Adrenal gland (tissue), 9 donors: ENCODE measurements at regions not wholly inside any gene's neighbourhood (a gene's known extent, or its start where the extent isn't known, plus 50 kb on each side); places are given as distances from the start of the nearest gene placed in this dataset.

ENCODE experiments used
- DNase-seq, 7 donors: peaks; one replicate each; pipeline ENCODE4 v3.0.0-alpha.2; 2019 to 2020
- H3K27ac ChIP-seq, 5 donors: fragments of 200-600 bp; sonication (generic) in 4 of 5; 1 replicate in 3 of 5; 2 replicates in 2 of 5; pipeline versions ENCODE4 v1.5.1 to v1.8.0; 2016 to 2020; ENCODE audit warnings: mild to moderate bottlenecking in 1 of 5
- H3K27me3 ChIP-seq: fragments of 200-600 bp; 2 replicates; pipeline ENCODE4 v1.8.0; 2021
- H3K36me3 ChIP-seq, 2 donors: fragments of 200-600 bp; replicated peaks in 1 of 2; 1 replicate in 1 of 2; 2 replicates in 1 of 2; pipeline versions ENCODE4 v1.5.1 to v1.8.0; 2018 to 2022
- H3K4me1 ChIP-seq, 2 donors: fragments of 200-600 bp; replicated peaks in 1 of 2; 1 replicate in 1 of 2; 2 replicates in 1 of 2; pipeline versions ENCODE4 v1.5.1 to v1.8.0; 2018 to 2021
- H3K4me3 ChIP-seq, 4 donors: fragments of 200-600 bp; sonication (generic) in 3 of 4; one replicate each; pipeline ENCODE4 v1.5.1; 2016 to 2018
- H3K9me3 ChIP-seq, 3 donors: fragments of 200-600 bp; sonication (generic) in 1 of 3; replicated peaks in 1 of 3; 1 replicate in 2 of 3; 2 replicates in 1 of 3; pipeline versions ENCODE4 v1.5.1 to v1.8.0; 2016 to 2021
- POLR2A ChIP-seq, 2 donors: fragments of 450-650 bp; IDR thresholded peaks; one replicate each; pipeline ENCODE4 v1.6.1; 2017; ENCODE audit warnings: antibody characterized with exemption in 2 of 2, mild to moderate bottlenecking in 2 of 2, moderate library complexity in 1 of 2
- WGBS, 4 donors: extraction: QIAGEN DNeasy Blood & Tissue Kit in 2 of 4; methylation state at CpG; one replicate each; pipeline versions ENCODE4 v1.1.5 to v1.1.7; 2013 to 2017; 5-methylcytosine and 5-hydroxymethylcytosine counted together
- intact Hi-C, 2 donors: fragments of 100-400 bp; cut with DNase I; formaldehyde crosslinking; loops; one replicate each; pipeline versions ENCODE4 v1.14.1 to v1.15.0; 2022 to 2023
- TF ChIP-seq, protein P1 (sequence below), 6 experiments: fragments of 450-650 bp in 4 of 6; fragments of 200-600 bp in 2 of 6; sonication (generic) in 1 of 6; IDR thresholded peaks; 1 replicate in 5 of 6; 2 replicates in 1 of 6; pipeline versions ENCODE4 v1.5.1 to v1.8.0; 2016 to 2021; ENCODE audit warnings: antibody characterized with exemption in 6 of 6, mild to moderate bottlenecking in 2 of 6, moderate library complexity in 1 of 6
- donor health status: healthy with polysubstance abuse.
- donor health status: Bipolar disorder and iron deficiency.
- donor health status: DM: yes; HTN: yes; CAD: no.
- donor health status: DM: no; HTN: no; CAD: no.
- donor health status: DM: no; HTN: no; CAD: no.

DNA sequence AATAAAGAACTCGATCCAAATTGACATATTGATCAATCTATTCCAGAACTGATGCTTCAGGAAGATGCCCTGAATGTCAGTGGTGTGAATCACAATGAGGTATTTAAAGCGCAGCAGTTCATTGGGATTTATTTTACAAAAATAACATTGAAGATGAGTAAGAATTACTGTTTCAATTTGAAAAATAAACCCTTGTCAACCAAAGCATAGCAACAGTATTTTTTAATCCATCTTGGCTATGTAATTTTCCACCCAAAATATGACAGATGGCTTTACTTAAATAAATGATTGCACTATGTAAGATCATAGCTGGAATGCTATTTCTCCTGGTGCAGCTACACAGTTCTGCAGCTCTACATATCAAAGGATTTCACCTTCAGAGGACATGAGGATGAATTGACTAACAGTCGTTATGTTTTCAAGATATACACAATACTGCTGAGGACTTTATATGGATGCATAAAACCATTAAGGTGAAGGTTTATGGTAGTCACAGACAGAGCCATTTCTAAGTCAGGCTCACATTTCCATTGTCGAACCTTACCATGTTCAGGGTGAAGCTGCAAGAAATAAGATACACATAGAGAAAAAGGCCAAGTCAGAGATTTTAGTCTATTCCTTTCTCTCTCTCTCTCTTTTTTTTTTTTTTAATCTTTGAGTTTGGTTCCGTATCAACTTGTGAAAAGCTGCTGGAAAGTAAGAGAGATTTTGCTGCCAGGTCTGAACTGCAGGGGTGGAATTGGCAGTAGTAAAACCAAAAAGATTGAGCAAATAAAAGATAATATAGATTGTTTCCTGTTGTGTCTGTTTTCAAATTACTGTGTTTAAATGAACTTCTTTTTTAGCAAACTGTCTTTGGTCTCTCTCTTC is 398.0 kb upstream of the CDH20 start:
- TF ChIP-seq, protein P1, sequence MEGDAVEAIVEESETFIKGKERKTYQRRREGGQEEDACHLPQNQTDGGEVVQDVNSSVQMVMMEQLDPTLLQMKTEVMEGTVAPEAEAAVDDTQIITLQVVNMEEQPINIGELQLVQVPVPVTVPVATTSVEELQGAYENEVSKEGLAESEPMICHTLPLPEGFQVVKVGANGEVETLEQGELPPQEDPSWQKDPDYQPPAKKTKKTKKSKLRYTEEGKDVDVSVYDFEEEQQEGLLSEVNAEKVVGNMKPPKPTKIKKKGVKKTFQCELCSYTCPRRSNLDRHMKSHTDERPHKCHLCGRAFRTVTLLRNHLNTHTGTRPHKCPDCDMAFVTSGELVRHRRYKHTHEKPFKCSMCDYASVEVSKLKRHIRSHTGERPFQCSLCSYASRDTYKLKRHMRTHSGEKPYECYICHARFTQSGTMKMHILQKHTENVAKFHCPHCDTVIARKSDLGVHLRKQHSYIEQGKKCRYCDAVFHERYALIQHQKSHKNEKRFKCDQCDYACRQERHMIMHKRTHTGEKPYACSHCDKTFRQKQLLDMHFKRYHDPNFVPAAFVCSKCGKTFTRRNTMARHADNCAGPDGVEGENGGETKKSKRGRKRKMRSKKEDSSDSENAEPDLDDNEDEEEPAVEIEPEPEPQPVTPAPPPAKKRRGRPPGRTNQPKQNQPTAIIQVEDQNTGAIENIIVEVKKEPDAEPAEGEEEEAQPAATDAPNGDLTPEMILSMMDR (IDR thresholded peaks at IDR 0.05): no peak
- TF ChIP-seq POLR2A (IDR thresholded peaks at IDR 0.05): no peak
- no peaks in the 10 kb centered on the region for H3K4me1 ChIP-seq
- 63 to 73% (median 69%) methylated on average over 5 of the region's 5 CpGs for WGBS, 4 donors
- H3K4me3 ChIP-seq: no peak overlapping the region
- peaks cover 0 to 4% of the 10 kb centered on the region in 2 donors for H3K36me3 ChIP-seq
- no peak for DNase-seq
- intact Hi-C loops: no loop called here
- no peaks in the 10 kb centered on the region for H3K27me3 ChIP-seq
- H3K9me3 ChIP-seq: no peaks in the 10 kb centered on the region
- no peak overlapping the region for H3K27ac ChIP-seq

DNA sequence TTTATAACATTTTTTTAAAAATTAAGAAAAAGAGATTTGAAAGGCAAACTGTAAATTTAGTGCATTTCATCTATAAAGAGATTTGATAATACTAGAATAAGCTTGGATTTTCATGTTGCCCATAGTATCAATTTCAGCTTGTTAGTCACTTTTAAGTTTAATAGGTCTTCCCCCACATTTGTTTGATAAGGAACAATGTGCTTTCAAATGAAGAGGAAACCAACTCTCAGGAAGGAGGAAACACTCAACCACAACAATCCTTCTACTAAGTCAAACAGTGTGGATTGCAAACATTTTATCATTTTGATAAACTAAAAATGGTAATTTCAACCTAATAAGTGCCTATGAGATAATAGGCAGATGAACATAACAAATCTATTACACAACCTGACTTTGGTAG is 397.1 kb upstream of the CDH20 start:
- intact Hi-C loops: no loop called here
- TF ChIP-seq, protein P1 (IDR thresholded peaks at IDR 0.05): no peak
- no peak for TF ChIP-seq POLR2A (IDR thresholded peaks at IDR 0.05)

DNA sequence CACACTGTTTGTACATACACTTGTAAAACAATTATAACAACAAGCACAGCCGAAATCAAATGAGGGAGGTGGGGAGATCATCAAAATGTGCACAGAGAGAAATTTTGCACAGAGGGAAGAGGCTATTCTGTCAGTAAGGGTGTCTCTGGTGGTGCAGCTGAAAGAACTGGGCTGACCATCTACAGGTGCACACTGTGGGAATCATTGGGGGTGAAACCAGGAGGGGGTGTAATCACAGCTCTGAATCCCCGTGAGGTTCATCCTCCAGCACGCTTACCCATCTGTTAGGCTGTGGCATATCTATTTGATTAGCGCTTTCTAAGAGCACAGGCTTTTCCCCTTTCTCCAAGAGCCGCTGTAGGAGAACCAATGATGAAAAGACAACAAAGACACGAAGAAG is 389.9 kb upstream of the CDH20 start:
- no peak for DNase-seq
- intact Hi-C loops: loop anchor here in 1 of 2 donors (10.0 kb wide), 1 partner anchor 62 kb away; no protein-coding TSS in a partner anchor

More for the DNA sequence above, 397.1 kb upstream of the CDH20 start:
- Histone ChIP-seq H3K9me3 (no peaks in the 10 kb centered on the region), H3K27ac (no peak overlapping the region), H3K4me3 (no peak overlapping the region), H3K36me3 (peaks cover 0 to 4% of the 10 kb centered on the region in 2 donors), H3K27me3 (no peaks in the 10 kb centered on the region), H3K4me1 (no peaks in the 10 kb centered on the region)
- DNase-seq: no peak

DNA sequence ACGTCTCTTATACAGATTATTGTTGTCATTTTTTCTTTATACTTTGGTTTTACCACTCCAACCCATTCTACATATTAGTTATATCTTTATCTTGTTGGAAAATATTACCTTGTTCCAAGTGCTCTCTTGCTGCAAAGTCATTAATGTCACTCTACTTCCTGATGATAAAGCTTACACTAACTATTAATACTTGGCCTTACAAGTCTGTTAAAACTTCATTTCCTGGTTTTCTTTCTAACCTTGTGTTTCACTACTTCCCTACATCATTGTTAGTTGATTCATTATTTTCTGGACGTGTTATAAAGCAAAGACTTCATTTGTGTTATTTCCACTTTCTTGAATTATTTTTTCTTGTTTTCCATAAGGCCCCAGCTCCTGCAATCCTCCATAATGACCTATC is 382.6 kb upstream of the CDH20 start:
- intact Hi-C loops: no loop called here
- 47 to 64% (median 54%) methylated on average over 2 of the region's 2 CpGs for WGBS, 4 donors
- DNase-seq: no peak

More for the DNA sequence above, 389.9 kb upstream of the CDH20 start:
- WGBS, 4 donors: 79 to 91% (median 84%) methylated on average over 6 of the region's 6 CpGs
- Histone ChIP-seq H3K9me3 (no peaks in the 10 kb centered on the region), H3K27ac (no peak overlapping the region), H3K36me3 (peaks cover 0 to 4% of the 10 kb centered on the region in 2 donors), H3K27me3 (no peaks in the 10 kb centered on the region), H3K4me1 (no peaks in the 10 kb centered on the region), H3K4me3 (no peak overlapping the region)
- no peak for TF ChIP-seq POLR2A (IDR thresholded peaks at IDR 0.05)

More for the DNA sequence above, 382.6 kb upstream of the CDH20 start:
- Histone ChIP-seq H3K27ac (no peak overlapping the region), H3K27me3 (no peaks in the 10 kb centered on the region), H3K36me3 (no peaks in the 10 kb centered on the region), H3K4me3 (no peak overlapping the region), H3K4me1 (no peaks in the 10 kb centered on the region), H3K9me3 (no peaks in the 10 kb centered on the region)
- TF ChIP-seq POLR2A (IDR thresholded peaks at IDR 0.05): no peak
- TF ChIP-seq, protein P1 (IDR thresholded peaks at IDR 0.05): no peak
